ENCODE measurements at regions not wholly inside any gene's neighbourhood (a gene's known extent, or its start where the extent isn't known, plus 50 kb on each side); places are given as distances from the start of the nearest gene placed in this dataset.
"Not testable (repeated sequence)": the region's sequence is repeated elsewhere in the genome, so short reads cannot be mapped to it uniquely, and the experiment has no call there.

GRCh38 chr10:53521046-53521445 is 748.5 kb upstream of the MBL2 start:
- Mint-ChIP-seq H3K4me1 (no peaks in the 10 kb centered on the region), H3K27me3 (no peaks in the 10 kb centered on the region), H3K9me3 (peaks cover 4 to 12% of the 10 kb centered on the region in 2 donors), H3K4me3 (no peak overlapping the region), H3K27ac (no peak overlapping the region)
- DNase-seq (no peak), ATAC-seq (no peak)

DNA sequence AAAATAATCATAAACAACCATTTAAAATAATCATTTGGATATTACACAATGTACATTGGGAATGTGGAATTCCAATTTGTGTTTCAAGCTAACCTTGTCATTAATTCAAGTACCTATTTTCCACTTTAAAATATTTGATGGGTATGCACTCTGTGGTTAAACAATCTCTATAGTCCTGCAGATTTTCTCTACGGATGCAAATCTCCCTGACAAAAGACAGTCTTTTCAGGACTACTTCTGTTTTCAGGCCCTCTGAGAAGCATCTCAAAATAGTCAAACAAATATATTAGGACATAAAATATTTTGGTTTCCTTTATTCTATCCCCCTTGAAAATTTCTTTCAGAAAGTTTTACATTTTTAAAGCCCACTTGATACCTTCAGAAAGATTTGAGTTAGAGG is 735.6 kb upstream of the MBL2 start:
- Mint-ChIP-seq H3K4me3 (no peak overlapping the region), H3K27ac (no peak overlapping the region), H3K27me3 (no peaks in the 10 kb centered on the region), H3K4me1 (no peaks in the 10 kb centered on the region), H3K9me3 (peaks cover 5 to 16% of the 10 kb centered on the region in 2 donors)
- ATAC-seq: no peak
- DNase-seq: no peak

DNA sequence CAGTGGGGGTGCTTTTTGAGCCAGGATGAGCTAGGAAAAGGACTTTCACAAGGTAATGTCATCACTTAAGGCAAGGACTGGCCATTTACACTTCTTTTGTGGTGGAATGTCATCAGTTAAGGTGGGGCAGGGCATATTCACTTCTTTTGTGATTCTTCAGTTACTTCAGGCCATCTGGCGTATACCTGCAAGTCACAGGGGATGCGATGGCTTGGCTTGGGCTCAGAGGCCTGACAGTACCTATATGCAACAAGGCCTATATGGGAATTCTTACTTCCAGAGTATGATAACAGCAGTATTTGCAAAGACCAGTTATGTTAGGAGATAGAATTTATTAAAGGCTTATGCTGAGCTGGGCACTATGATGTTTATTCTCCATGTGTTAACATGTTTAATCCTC is 731.9 kb upstream of the MBL2 start:
- DNase-seq, H3K27me3 Mint-ChIP-seq, H3K4me3 Mint-ChIP-seq, H3K4me1 Mint-ChIP-seq, H3K27ac Mint-ChIP-seq, ATAC-seq: not testable (repeated sequence)
- H3K9me3 Mint-ChIP-seq: peaks cover 15 to 36% of the 10 kb centered on the region in 2 donors

- DNase-seq (no peak), ATAC-seq (no peak)
- peaks cover 17 to 23% of the 10 kb centered on the region in 2 donors for H3K9me3 Mint-ChIP-seq
- no peak overlapping the region for H3K4me3 Mint-ChIP-seq
- no peaks in the 10 kb centered on the region for H3K4me1 Mint-ChIP-seq
- peak overlapping the region in 1 of 2 donors; percentile 64 for H3K27ac Mint-ChIP-seq
- no peaks in the 10 kb centered on the region for H3K27me3 Mint-ChIP-seq
These were observed 719.2 kb upstream of the MBL2 start for GRCh38 chr10:53491774-53492173.

DNA sequence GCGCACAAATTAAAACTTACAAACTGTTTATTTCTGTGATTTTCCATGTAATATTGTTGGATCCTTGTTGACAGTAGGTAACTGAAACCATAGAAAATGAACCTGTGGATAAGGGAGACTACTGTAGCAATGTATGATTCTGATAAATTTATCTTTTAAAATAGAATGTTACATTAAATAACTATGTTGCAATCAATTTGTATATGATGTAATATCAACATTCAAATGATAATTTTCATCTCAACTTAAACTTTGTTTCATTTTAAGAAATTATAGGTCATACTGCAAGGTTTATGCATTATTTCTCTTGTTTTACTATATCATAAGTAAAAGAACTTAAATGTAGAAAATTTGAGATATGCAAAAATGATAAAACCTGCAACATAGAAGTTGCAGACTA is 718.0 kb upstream of the MBL2 start:
- peaks cover 27 to 35% of the 10 kb centered on the region in 2 donors for H3K9me3 Mint-ChIP-seq
- H3K4me3 Mint-ChIP-seq: no peak overlapping the region
- ATAC-seq (no peak), DNase-seq (no peak)
- H3K4me1 Mint-ChIP-seq: no peaks in the 10 kb centered on the region
- H3K27ac Mint-ChIP-seq: no peak overlapping the region
- H3K27me3 Mint-ChIP-seq: no peaks in the 10 kb centered on the region

GRCh38 chr10:53489335-53490182 is 717.0 kb upstream of the MBL2 start:
- Mint-ChIP-seq H3K4me3 (no peak overlapping the region), H3K9me3 (peaks cover 32 to 45% of the 10 kb centered on the region in 2 donors), H3K27me3 (no peaks in the 10 kb centered on the region), H3K4me1 (no peaks in the 10 kb centered on the region), H3K27ac (no peak overlapping the region)
- ATAC-seq: no peak
- no peak for DNase-seq

DNA sequence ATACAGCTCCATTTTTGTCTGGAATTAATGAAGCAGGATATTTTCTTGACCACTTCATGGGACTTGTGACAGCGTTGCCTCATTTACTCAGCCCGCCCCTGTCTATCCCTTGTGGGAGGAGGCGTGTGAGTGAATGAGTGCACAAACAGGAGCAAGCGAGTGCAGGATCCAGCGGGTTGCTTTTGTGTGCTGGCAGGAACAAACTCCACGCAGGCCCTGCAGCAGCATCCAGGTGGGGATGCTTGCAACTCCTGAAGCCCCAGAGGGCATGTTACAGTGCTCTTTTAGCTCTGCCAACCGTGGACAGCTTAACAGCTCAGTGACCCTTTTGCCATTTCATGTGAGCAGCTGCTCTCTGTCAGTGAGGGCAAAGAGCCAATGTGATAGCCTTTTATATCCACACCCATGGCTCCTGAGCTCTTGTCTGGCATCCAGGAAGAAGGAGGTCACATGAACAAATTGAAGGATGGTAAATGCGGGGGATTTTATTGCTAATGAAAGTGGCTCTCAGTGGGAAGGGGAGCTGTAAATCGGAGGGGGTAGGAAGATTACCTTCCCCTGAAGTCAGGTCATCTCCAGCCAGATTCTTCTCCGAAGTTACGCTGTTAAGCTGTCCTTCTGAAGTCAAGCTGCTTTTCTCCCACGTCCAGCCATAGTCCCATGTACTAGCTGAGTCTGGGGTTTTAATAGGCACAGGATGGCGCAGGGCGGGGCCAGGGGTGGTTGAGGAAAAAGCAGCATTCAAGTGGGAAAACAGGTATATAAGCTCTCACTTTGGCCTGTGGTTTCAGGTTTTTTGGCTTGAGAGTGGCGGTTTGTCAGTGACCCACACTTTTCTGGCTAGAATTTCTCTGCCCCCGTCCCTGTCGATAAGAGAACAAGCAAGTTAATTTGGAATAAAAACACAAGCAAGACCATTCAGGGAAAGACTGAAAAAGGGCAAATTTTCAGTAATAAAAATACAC is 714.7 kb upstream of the MBL2 start:
- no peak for ATAC-seq
- no peak for DNase-seq
- Mint-ChIP-seq H3K27ac (no peak overlapping the region), H3K27me3 (no peaks in the 10 kb centered on the region), H3K4me1 (no peaks in the 10 kb centered on the region), H3K4me3 (no peak overlapping the region), H3K9me3 (peaks cover 27 to 33% of the 10 kb centered on the region in 2 donors)

DNA sequence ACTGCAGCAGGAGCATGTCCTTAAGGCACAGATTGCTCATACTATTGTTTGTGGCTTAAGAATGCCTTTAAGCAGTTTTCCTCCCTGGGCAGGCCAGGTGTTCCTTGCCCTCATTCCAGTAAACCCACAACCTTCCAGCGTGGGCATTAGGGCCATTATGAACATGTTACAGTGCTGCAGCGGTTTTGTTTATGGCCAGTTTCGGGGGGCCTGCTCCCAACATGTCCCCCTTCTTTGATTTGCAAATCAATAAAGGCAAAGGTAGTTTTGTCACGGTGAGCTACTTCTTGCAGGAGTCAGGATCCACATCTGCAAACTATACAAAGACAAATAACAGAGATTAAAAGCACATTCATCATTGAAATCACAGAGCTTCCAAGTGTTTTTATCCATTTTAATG is 712.8 kb upstream of the MBL2 start:
- H3K9me3 Mint-ChIP-seq: peaks cover 19 to 31% of the 10 kb centered on the region in 2 donors
- H3K4me1 Mint-ChIP-seq, H3K27ac Mint-ChIP-seq, ATAC-seq, DNase-seq, H3K27me3 Mint-ChIP-seq, H3K4me3 Mint-ChIP-seq: not testable (repeated sequence)

DNA sequence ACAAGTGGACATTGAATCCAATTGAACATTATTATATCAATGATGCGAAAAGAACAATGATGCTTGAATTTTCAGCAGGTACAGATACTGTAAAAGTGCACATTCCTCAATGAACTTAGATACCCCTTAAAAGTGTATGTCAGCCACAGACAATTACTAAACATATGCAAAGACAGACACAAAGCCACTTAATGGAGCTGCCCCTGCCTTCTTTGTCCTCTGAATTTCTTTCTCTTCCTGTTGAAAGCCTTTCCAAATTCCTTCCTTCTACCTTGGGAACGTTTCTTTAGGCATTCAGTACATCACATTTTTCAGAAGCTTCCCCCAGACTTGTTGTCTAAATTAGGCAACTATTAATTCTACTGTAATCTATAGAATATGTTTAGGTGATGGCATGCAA is 706.8 kb upstream of the MBL2 start:
- DNase-seq: no peak
- Mint-ChIP-seq H3K9me3 (peaks cover 0 to under 1% of the 10 kb centered on the region in 2 donors), H3K4me3 (no peak overlapping the region), H3K27me3 (no peaks in the 10 kb centered on the region), H3K27ac (no peak overlapping the region), H3K4me1 (no peaks in the 10 kb centered on the region)
- no peak for ATAC-seq

GRCh38 chr10:53477313-53477675 is 704.7 kb upstream of the MBL2 start:
- H3K4me1 Mint-ChIP-seq: no peaks in the 10 kb centered on the region
- no peaks in the 10 kb centered on the region for H3K27me3 Mint-ChIP-seq
- H3K9me3 Mint-ChIP-seq: peaks cover 0 to 6% of the 10 kb centered on the region in 2 donors

GRCh38 chr10:53476650-53477312 is 704.2 kb upstream of the MBL2 start:
- ATAC-seq (no peak), DNase-seq (no peak)
- Mint-ChIP-seq H3K4me3 (no peak overlapping the region), H3K4me1 (no peaks in the 10 kb centered on the region), H3K27ac (no peak overlapping the region), H3K27me3 (no peaks in the 10 kb centered on the region), H3K9me3 (peaks cover 0 to 6% of the 10 kb centered on the region in 2 donors)

More at GRCh38 chr10:53477313-53477675, 704.7 kb upstream of the MBL2 start:
- H3K27ac Mint-ChIP-seq: no peak overlapping the region
- ATAC-seq: no peak
- no peak overlapping the region for H3K4me3 Mint-ChIP-seq
- no peak for DNase-seq

GRCh38 chr10:53469383-53469782 is 696.8 kb upstream of the MBL2 start:
- Mint-ChIP-seq H3K27ac (no peak overlapping the region), H3K4me1 (no peaks in the 10 kb centered on the region), H3K9me3 (peaks cover 0 to 6% of the 10 kb centered on the region in 2 donors), H3K27me3 (no peaks in the 10 kb centered on the region), H3K4me3 (no peak overlapping the region)
- DNase-seq: no peak
- ATAC-seq: no peak

DNA sequence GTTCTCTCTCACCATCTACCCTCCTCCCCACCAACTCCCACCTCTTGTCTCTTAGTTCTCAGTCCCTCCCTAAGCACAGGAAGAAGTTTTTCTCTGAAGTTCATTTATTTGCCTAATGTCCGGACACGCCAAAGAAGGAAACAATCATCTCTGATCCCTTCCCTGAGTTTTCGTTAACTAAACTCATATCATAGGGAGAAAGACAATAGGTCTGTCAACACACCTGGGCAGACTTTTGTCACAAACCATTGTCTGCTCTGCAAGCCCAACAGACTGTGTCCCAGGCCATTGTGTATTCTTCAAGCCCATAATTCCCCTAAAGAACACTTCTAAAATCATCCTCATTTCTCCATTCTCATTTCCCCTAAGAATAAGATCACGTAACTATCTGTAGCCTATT is 691.0 kb upstream of the MBL2 start:
- no peaks in the 10 kb centered on the region for H3K4me1 Mint-ChIP-seq
- no peak for ATAC-seq
- no peaks in the 10 kb centered on the region for H3K27me3 Mint-ChIP-seq
- no peak for DNase-seq
- no peak overlapping the region for H3K4me3 Mint-ChIP-seq
- H3K27ac Mint-ChIP-seq: no peak overlapping the region
- H3K9me3 Mint-ChIP-seq: peaks cover 8% of the 10 kb centered on the region in 2 donors

DNA sequence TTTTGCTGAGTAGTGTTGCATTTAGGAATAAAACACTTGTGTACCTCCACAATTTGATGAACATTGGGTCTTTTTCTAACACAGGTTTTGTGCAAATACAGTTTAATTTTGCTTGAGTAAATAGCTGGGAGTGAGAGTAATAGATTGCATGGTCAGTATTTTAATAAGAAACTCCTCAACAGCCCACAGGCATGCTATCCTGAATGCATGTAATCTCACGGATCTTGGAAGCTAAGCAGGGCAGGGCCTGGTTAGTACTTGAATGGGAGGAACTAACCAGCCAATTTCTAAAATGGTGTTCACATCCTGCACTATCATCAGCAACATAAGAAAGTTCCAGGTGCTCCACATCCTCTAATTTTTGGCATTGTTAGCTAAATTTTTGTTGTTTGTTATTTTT is 685.4 kb upstream of the MBL2 start:
- no peaks in the 10 kb centered on the region for H3K4me1 Mint-ChIP-seq
- DNase-seq: no peak
- H3K27ac Mint-ChIP-seq: no peak overlapping the region
- peaks cover 0 to 4% of the 10 kb centered on the region in 2 donors for H3K9me3 Mint-ChIP-seq
- H3K4me3 Mint-ChIP-seq: no peak overlapping the region
- H3K27me3 Mint-ChIP-seq: no peaks in the 10 kb centered on the region
- no peak for ATAC-seq

DNA sequence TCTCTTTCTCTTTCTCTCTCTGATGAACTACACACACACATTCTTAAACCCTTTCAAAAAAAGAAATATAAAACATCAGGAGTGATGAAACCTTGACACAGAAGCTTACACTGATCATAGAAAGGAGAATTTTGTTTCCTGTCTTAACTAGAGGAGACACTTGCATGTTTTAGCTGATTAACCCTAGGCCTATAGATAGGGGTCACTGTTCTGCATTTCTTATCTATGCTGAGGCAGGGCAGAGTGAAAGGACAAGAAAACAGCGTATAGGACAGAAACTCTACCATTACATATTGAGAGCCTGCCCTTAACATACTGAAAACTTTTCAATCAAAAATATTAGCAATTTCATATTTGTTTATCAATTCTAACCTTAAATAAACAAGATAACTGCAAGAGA is 680.6 kb upstream of the MBL2 start:
- no peaks in the 10 kb centered on the region for H3K4me1 Mint-ChIP-seq
- H3K27me3 Mint-ChIP-seq: no peaks in the 10 kb centered on the region
- H3K4me3 Mint-ChIP-seq: no peak overlapping the region
- peaks cover 0 to 13% of the 10 kb centered on the region in 2 donors for H3K9me3 Mint-ChIP-seq
- DNase-seq (no peak), ATAC-seq (no peak)
- no peak overlapping the region for H3K27ac Mint-ChIP-seq

All from stimulated activated naive CD8-positive, alpha-beta T cell treated with anti-CD3 and anti-CD28 coated beads, Interleukin-15, amount 100 ng/mL, for 72 hours (primary cell).